Esophagus muscularis mucosa (tissue), 3 donors: ENCODE measurements at regions not wholly inside any gene's neighbourhood (a gene's known extent, or its start where the extent isn't known, plus 50 kb on each side); places are given as distances from the start of the nearest gene placed in this dataset.

Source experiments
- CTCF ChIP-seq, 3 experiments: fragments of 200-600 bp in 2 of 3; fragments of 450-650 bp in 1 of 3; sonication (generic) in 2 of 3; IDR thresholded peaks; one replicate each; pipeline ENCODE4 v1.5.1; 2017 to 2019; ENCODE audit warnings: antibody characterized with exemption in 3 of 3, mild to moderate bottlenecking in 2 of 3, moderate library complexity in 1 of 3
- EP300 ChIP-seq: sonication (generic); formaldehyde crosslinking; IDR thresholded peaks from one replicate; pipeline ENCODE4 v1.6.1; 2017; ENCODE audit warnings: antibody characterized with exemption

DNA sequence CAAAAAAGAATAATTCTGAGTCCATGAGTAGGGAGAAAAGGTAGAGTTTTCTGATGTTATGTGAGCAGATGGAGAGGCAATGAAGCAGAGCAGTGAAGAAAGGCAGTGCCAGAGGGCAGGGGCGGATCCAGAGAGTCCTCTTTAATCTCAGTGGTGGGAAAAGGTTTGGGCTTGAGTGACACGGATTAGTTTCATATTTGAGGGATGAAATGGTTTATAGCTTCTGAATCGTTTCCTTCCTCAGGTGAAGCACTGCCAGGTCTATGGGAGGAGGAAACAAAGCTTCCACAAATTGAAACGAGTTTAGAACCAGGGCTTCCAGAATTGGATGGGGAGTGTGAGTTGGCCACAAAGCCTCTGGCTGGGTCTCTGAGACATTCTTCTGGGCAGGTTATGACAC lies 517.0 kb upstream of the PAPPA start:
- TF ChIP-seq CTCF (IDR thresholded peaks at IDR 0.05): no peak
- TF ChIP-seq EP300: no peak
